Fibroblast of lung (primary cell): ENCODE measurements at regions not wholly inside any gene's neighbourhood (a gene's known extent, or its start where the extent isn't known, plus 50 kb on each side); places are given as distances from the start of the nearest gene placed in this dataset.

Experiments
- DNase-seq, 2 donors: peaks; one replicate each; pipeline versions ENCODE4 v3.0.0 to v3.0.0-alpha.2; 2010; ENCODE audit warnings: low read depth in 2 of 2
- H2AFZ ChIP-seq: 2 replicates; pipeline ENCODE4 v1.5.1; 2012; ENCODE audit warnings: low read length, control low read depth, inconsistent platforms
- H3K27ac ChIP-seq: 2 replicates; pipeline ENCODE4 v1.5.1; 2011; ENCODE audit warnings: low read length, control low read depth; ENCODE audit not compliant: insufficient read depth
- H3K27me3 ChIP-seq: 2 replicates; pipeline ENCODE4 v1.5.1; 2011; ENCODE audit warnings: mild to moderate bottlenecking, low read length; ENCODE audit not compliant: control insufficient read depth, insufficient read depth
- H3K36me3 ChIP-seq: 2 replicates; pipeline ENCODE4 v1.5.1; 2011; ENCODE audit warnings: low read length; ENCODE audit not compliant: control insufficient read depth, insufficient read depth
- H3K4me1 ChIP-seq: 2 replicates; pipeline ENCODE4 v1.5.1; 2011; ENCODE audit warnings: low read length; ENCODE audit not compliant: control insufficient read depth, insufficient read depth; ENCODE audit errors: extremely low read depth
- H3K4me2 ChIP-seq: 2 replicates; pipeline ENCODE4 v1.5.1; 2011; ENCODE audit warnings: low read length, control low read depth; ENCODE audit not compliant: insufficient read depth; ENCODE audit errors: extremely low read depth
- H3K4me3 ChIP-seq, 4 experiments: fragments of 200-600 bp in 1 of 4; sonication (generic) in 1 of 4; replicated peaks in 1 of 4; 2 replicates each; pipeline ENCODE4 v1.5.1; 2011 to 2016; ENCODE audit warnings: low read length in 4 of 4, low read depth in 3 of 4, mild to moderate bottlenecking in 3 of 4, control low read depth in 2 of 4, inconsistent platforms in 1 of 4, mixed read lengths in 1 of 4; ENCODE audit not compliant: insufficient read depth in 1 of 4; ENCODE audit errors: control extremely low read depth in 1 of 4
- H3K79me2 ChIP-seq: 2 replicates; pipeline ENCODE4 v1.5.1; 2012; ENCODE audit warnings: mild to moderate bottlenecking, low read length, inconsistent platforms; ENCODE audit not compliant: control insufficient read depth, insufficient read depth
- H3K9ac ChIP-seq: 2 replicates; pipeline ENCODE4 v1.5.1; 2011; ENCODE audit warnings: mild to moderate bottlenecking, low read length, control low read depth; ENCODE audit not compliant: insufficient read depth
- H3K9me3 ChIP-seq: 2 replicates; pipeline ENCODE4 v1.5.1; 2012; ENCODE audit warnings: low read depth, low read length; ENCODE audit not compliant: control insufficient read depth, insufficient read depth
- H4K20me1 ChIP-seq: 2 replicates; pipeline ENCODE4 v1.5.1; 2011; ENCODE audit warnings: low read length; ENCODE audit not compliant: control insufficient read depth, insufficient read depth; ENCODE audit errors: extremely low read depth
- CTCF ChIP-seq, 2 donors: IDR thresholded peaks in 1 of 2; conservative IDR thresholded peaks in 1 of 2; 1 replicate in 1 of 2; 2 replicates in 1 of 2; pipeline ENCODE4 v1.5.1; 2011 to 2012; ENCODE audit warnings: low read length in 2 of 2, control low read depth in 1 of 2, inconsistent platforms in 1 of 2, low read depth in 1 of 2, mild to moderate bottlenecking in 1 of 2
- EZH2 ChIP-seq: IDR thresholded peaks from 2 replicates; pipeline ENCODE4 v1.5.1; 2012; ENCODE audit warnings: low read length, control low read depth, mild to moderate bottlenecking; ENCODE audit errors: missing control alignments

- no peak overlapping the region for H3K27ac ChIP-seq
- no peak overlapping the region for H3K4me2 ChIP-seq
- no peaks in the 10 kb centered on the region for H3K9me3 ChIP-seq
- H2AFZ ChIP-seq = no peak overlapping the region
- no peaks in the 10 kb centered on the region for H3K4me1 ChIP-seq
- no peaks in the 10 kb centered on the region for H3K79me2 ChIP-seq
- no peak for DNase-seq
- no peak overlapping the region for H3K4me3 ChIP-seq
- H4K20me1 ChIP-seq = no peaks in the 10 kb centered on the region
- no peaks in the 10 kb centered on the region for H3K36me3 ChIP-seq
- no peak overlapping the region for H3K9ac ChIP-seq
- no peaks in the 10 kb centered on the region for H3K27me3 ChIP-seq
- no peak for TF ChIP-seq EZH2
- TF ChIP-seq CTCF (conservative IDR thresholded peaks at IDR 0.05 in 1 of 2, IDR thresholded peaks at IDR 0.05 in 1 of 2; ENCODE audit: low read depth in 1 of 2, low read length in 2 of 2) = no peak
Measured at GRCh38 chr12:73947326-73948026, 590.2 kb upstream of the ATXN7L3B start.

GRCh38 chr12:73950507-73950906 lies 587.1 kb upstream of the ATXN7L3B start:
- no peaks in the 10 kb centered on the region for H3K36me3 ChIP-seq
- H3K79me2 ChIP-seq = no peaks in the 10 kb centered on the region
- no peaks in the 10 kb centered on the region for H3K4me1 ChIP-seq
- H3K27me3 ChIP-seq = no peaks in the 10 kb centered on the region
- H3K4me2 ChIP-seq = no peak overlapping the region
- no peak overlapping the region for H3K9ac ChIP-seq
- no peak overlapping the region for H2AFZ ChIP-seq
- TF ChIP-seq CTCF (conservative IDR thresholded peaks at IDR 0.05 in 1 of 2, IDR thresholded peaks at IDR 0.05 in 1 of 2; ENCODE audit: low read depth in 1 of 2, low read length in 2 of 2) = no peak
- DNase-seq = no peak
- no peak overlapping the region for H3K27ac ChIP-seq
- H3K4me3 ChIP-seq = no peak overlapping the region
- H4K20me1 ChIP-seq = no peaks in the 10 kb centered on the region
- no peaks in the 10 kb centered on the region for H3K9me3 ChIP-seq

GRCh38 chr12:73951956-73952703 lies 585.5 kb upstream of the ATXN7L3B start:
- no peak overlapping the region for H3K9ac ChIP-seq
- H3K27me3 ChIP-seq = no peaks in the 10 kb centered on the region
- no peaks in the 10 kb centered on the region for H3K4me1 ChIP-seq
- no peak for TF ChIP-seq CTCF (conservative IDR thresholded peaks at IDR 0.05 in 1 of 2, IDR thresholded peaks at IDR 0.05 in 1 of 2; ENCODE audit: low read depth in 1 of 2, low read length in 2 of 2)
- no peak for TF ChIP-seq EZH2
- no peaks in the 10 kb centered on the region for H4K20me1 ChIP-seq
- H3K4me3 ChIP-seq = no peak overlapping the region
- H3K79me2 ChIP-seq = no peaks in the 10 kb centered on the region
- H3K36me3 ChIP-seq = no peaks in the 10 kb centered on the region
- H2AFZ ChIP-seq = no peak overlapping the region
- H3K27ac ChIP-seq = no peak overlapping the region
- no peaks in the 10 kb centered on the region for H3K9me3 ChIP-seq
- no peak for DNase-seq
- no peak overlapping the region for H3K4me2 ChIP-seq
